ENCODE measurements at regions not wholly inside any gene's neighbourhood (a gene's known extent, or its start where the extent isn't known, plus 50 kb on each side); places are given as distances from the start of the nearest gene placed in this dataset.
"Not testable (repeated sequence)": the region's sequence is repeated elsewhere in the genome, so short reads cannot be mapped to it uniquely, and the experiment has no call there.

DNA sequence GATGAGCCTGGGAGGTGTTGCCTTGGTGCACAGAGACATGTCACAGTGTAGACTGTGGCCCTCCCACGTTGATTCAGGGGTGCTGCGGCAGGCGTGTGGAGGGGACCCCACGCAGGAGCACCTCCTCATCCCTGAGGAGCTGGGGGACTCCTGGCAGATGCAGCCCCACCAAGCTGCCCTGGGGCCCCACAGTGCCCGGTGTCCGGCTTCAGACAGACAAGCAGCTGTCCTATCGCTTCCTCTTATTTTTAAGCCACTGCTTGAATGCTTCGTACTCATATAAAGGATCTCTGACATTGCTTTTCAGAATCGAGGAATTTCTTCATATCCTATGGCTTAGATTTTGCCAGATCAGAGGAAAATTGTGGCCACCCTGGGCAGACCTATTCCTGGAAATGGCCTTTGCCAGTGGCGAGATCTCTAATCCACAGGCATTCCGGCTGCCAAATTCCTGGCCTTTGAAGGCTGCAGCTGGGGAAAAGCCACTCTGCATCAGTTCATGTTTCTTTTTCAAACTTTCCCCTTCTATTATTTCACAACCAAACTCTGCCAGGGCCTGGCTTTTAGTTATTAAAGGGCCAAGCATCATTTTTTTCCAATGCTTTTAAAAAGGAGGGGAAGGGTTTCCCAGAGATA is 337.0 kb downstream of the THBS2 start:
- intact Hi-C loops (cut with DNase I) = no loop called here
- no peaks in the 10 kb centered on the region for H3K9me3 ChIP-seq
- no peaks in the 10 kb centered on the region for H3K36me3 ChIP-seq
- DNase-seq (no peak), ATAC-seq (no peak)
- no peaks in the 10 kb centered on the region for H3K27me3 ChIP-seq
- no peak overlapping the region for H3K4me3 ChIP-seq
- TF ChIP-seq, protein P1, sequence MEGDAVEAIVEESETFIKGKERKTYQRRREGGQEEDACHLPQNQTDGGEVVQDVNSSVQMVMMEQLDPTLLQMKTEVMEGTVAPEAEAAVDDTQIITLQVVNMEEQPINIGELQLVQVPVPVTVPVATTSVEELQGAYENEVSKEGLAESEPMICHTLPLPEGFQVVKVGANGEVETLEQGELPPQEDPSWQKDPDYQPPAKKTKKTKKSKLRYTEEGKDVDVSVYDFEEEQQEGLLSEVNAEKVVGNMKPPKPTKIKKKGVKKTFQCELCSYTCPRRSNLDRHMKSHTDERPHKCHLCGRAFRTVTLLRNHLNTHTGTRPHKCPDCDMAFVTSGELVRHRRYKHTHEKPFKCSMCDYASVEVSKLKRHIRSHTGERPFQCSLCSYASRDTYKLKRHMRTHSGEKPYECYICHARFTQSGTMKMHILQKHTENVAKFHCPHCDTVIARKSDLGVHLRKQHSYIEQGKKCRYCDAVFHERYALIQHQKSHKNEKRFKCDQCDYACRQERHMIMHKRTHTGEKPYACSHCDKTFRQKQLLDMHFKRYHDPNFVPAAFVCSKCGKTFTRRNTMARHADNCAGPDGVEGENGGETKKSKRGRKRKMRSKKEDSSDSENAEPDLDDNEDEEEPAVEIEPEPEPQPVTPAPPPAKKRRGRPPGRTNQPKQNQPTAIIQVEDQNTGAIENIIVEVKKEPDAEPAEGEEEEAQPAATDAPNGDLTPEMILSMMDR (IDR thresholded peaks at IDR 0.05) = no peak
- H3K4me1 ChIP-seq = no peaks in the 10 kb centered on the region
- H3K27ac ChIP-seq = no peak overlapping the region

DNA sequence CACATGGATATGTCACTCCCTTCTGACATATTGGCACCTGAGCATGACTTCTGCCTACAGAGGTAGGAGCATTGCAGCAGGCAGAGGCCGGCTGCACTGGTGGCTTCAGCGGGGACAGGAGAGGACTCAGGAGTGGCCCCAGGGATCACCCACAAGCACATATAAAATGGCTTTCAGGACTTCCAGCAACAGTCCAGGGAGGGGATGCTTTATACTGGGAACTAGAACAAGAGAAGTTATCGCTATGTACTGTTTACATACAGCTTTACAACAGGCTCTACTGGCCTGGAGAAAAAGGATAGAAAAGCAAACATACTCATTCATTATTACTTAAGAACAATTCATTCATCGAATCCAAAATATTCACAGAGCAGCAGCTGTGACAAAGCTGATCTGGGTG is 337.8 kb downstream of the THBS2 start:
- TF ChIP-seq, protein P1 (IDR thresholded peaks at IDR 0.05) = no peak
- no peaks in the 10 kb centered on the region for H3K36me3 ChIP-seq
- H3K4me3 ChIP-seq = no peak overlapping the region
- H3K27me3 ChIP-seq = no peaks in the 10 kb centered on the region
- H3K9me3 ChIP-seq = no peaks in the 10 kb centered on the region
- DNase-seq (no peak), ATAC-seq (no peak)
- intact Hi-C loops (cut with DNase I) = no loop called here
- H3K27ac ChIP-seq = no peak overlapping the region
- H3K4me1 ChIP-seq = no peaks in the 10 kb centered on the region

DNA sequence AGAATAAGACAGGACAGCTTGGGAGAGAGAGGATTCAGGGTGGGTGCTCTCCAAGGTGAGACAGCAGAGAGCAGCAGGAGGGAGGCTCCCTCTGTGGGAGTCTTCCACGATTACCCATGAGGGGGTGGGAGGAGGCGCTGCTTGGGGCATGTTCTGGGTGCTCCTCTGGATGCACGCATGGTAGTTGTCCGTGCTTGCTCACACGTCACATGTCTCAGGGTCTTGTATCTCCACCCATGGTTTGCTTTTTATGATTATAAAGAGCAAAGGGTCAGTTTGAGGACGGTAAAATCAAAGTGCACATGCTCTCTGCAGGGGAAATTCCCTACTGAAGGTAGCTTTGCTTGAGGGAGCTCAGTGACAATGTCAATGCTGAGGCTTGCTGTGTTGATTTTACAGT is 338.4 kb downstream of the THBS2 start:
- intact Hi-C loops (cut with DNase I) = no loop called here
- ATAC-seq (no peak), DNase-seq (no peak)
- no peaks in the 10 kb centered on the region for H3K36me3 ChIP-seq
- H3K4me3 ChIP-seq = no peak overlapping the region
- TF ChIP-seq, protein P1 (IDR thresholded peaks at IDR 0.05) = no peak
- no peaks in the 10 kb centered on the region for H3K27me3 ChIP-seq
- no peak overlapping the region for H3K27ac ChIP-seq
- no peaks in the 10 kb centered on the region for H3K9me3 ChIP-seq
- no peaks in the 10 kb centered on the region for H3K4me1 ChIP-seq

DNA sequence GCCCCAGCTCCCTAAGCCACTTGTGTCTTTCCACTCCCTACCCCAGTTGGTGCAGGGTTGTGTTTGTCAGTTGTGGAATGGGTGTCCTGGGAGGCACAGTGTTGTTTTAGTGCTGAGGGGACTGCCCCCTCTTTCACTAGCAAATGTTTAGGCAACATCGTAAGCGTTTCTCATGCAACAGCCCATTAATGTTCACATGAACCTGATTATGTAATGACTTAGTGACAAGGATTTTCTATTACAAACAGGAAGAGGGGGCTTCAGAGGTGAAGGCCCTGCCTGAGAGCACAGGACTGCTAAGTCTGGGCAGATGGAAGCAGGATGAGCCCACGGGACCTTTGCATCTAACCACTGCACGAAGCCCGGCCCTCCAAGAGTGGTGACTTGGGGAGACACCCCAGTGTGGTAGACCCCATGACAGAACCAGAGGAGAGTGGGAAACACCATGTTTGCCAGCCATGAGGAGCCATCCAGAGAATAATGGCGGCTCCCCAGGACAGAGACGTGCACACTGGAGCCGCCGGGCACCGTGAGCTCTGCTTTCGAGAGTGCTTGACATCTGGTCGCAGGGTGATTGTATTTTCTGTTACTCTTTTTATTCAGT is 339.7 kb downstream of the THBS2 start:
- no peak for DNase-seq
- ATAC-seq = no peak

DNA sequence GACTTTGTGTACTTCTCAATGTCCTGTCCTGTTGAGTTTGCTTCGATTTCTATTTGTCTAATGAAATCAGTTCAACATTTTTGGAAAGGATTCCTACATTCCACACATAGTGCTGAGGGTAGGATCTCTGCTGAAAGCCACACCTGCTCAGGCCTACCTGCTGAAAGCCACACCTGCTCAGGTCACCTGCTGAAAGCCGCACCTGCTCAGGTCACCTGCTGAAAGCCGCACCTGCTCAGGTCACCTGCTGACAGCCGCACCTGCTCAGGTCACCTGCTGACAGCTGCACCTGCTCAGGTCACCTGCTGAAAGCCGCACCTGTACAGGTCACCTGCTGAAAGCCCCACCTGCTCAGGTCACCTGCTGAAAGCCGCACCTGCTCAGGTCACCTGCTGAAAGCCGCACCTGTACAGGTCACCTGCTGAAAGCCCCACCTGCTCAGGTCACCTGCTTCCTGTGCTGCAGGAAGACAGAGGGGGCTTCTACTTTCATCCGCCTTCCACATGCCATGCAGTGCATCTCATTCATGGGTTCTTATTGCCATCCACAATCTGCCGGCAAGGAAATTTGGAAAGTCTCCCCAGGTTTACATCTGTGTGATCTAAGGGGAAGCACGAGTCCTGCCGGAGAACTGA is 340.3 kb downstream of the THBS2 start:
- intact Hi-C loops (cut with DNase I); ATAC-seq: not testable (repeated sequence)

More for the DNA sequence above, 339.7 kb downstream of the THBS2 start:
- TF ChIP-seq, protein P1 (IDR thresholded peaks at IDR 0.05) = no peak
- intact Hi-C loops (cut with DNase I) = no loop called here
- Histone ChIP-seq H3K4me1 (no peaks in the 10 kb centered on the region), H3K27me3 (no peaks in the 10 kb centered on the region), H3K9me3 (no peaks in the 10 kb centered on the region), H3K4me3 (no peak overlapping the region), H3K27ac (no peak overlapping the region), H3K36me3 (no peaks in the 10 kb centered on the region)

DNA sequence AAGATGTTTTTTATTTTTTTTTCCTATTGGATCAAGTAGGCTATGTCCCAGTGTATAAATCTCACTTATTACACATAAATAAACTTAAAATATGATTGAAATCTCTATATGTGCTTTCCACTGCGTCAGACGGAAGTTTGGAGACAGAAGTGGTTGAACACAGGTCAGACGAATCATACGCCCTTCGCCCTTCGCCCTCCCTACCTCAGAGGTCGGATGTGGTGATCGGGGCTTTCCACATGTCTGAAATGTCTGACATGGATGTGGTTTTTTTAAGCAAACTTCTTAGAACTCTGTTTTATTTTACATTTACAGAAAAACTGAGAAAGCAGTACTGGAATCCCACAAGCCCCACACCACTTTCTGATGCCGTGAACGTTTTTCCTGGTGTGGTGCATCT is 344.4 kb downstream of the THBS2 start:
- Histone ChIP-seq H3K36me3 (no peaks in the 10 kb centered on the region), H3K9me3 (no peaks in the 10 kb centered on the region), H3K4me3 (no peak overlapping the region), H3K27me3 (no peaks in the 10 kb centered on the region), H3K4me1 (no peaks in the 10 kb centered on the region), H3K27ac (no peak overlapping the region)
- ATAC-seq (no peak), DNase-seq (no peak)
- TF ChIP-seq, protein P1 (IDR thresholded peaks at IDR 0.05) = no peak
- intact Hi-C loops (cut with DNase I) = no loop called here

More for the DNA sequence above, 340.3 kb downstream of the THBS2 start:
- not testable (repeated sequence) for H3K4me3 ChIP-seq, DNase-seq, H3K4me1 ChIP-seq, H3K27ac ChIP-seq, H3K9me3 ChIP-seq, H3K27me3 ChIP-seq, H3K36me3 ChIP-seq
